SJSA1 (cell line): ENCODE measurements at regions not wholly inside any gene's neighbourhood (a gene's known extent, or its start where the extent isn't known, plus 50 kb on each side); places are given as distances from the start of the nearest gene placed in this dataset.

Source experiments
- DNase-seq, 2 experiments: peaks; one replicate each; pipeline ENCODE4 v3.0.0-alpha.2; 2015 to 2020; ENCODE audit warnings: low spot score in 2 of 2, low read depth in 1 of 2
- H3K27ac ChIP-seq: fragments of 250-450 bp; sonication (Bioruptor Pico); 2 replicates; pipeline ENCODE4 v1.5.1; 2020; ENCODE audit warnings: mild to moderate bottlenecking, moderate library complexity
- H3K27me3 ChIP-seq: fragments of 250-450 bp; sonication (Bioruptor Pico); replicated peaks from 2 replicates; pipeline ENCODE4 v1.5.1; 2020; ENCODE audit warnings: mild to moderate bottlenecking, moderate library complexity
- H3K36me3 ChIP-seq: fragments of 250-450 bp; sonication (Bioruptor Pico); 2 replicates; pipeline ENCODE4 v1.5.1; 2020; ENCODE audit warnings: mild to moderate bottlenecking
- H3K4me1 ChIP-seq: fragments of 250-450 bp; sonication (Bioruptor Pico); replicated peaks from 2 replicates; pipeline ENCODE4 v1.6.1; 2021; ENCODE audit warnings: mild to moderate bottlenecking
- H3K4me3 ChIP-seq: fragments of 250-450 bp; sonication (Bioruptor Pico); 2 replicates; pipeline ENCODE4 v1.5.1; 2020; ENCODE audit warnings: mild to moderate bottlenecking
- H3K9me3 ChIP-seq: fragments of 250-450 bp; sonication (Bioruptor Pico); replicated peaks from 2 replicates; pipeline ENCODE4 v1.5.1; 2020; ENCODE audit warnings: mild to moderate bottlenecking

DNA sequence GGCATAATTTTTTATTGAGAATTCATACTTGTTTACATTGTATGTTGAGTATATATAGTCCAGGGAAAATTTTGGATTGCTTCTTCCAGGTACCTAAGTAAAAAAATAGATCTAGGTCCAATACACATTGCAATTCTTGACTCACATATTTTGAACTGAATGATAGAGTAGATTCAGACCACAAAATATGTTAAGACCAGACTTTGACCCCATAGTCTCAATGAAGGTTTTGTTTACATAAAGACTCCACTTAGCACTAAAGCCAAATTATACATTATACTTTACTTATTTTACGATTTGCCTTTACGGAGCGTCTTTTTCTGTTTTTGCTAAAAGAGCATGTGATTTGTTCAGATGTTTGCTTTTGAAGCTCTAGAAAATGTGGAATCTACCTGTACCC is 144.1 kb upstream of the PTCHD4 start:
- Histone ChIP-seq H3K27me3 (no peaks in the 10 kb centered on the region; the same call in 1 of the 2 replicates), H3K4me1 (no peaks in the 10 kb centered on the region), H3K36me3 (no peaks in the 10 kb centered on the region), H3K9me3 (no peaks in the 10 kb centered on the region), H3K27ac (no peak overlapping the region), H3K4me3 (no peak overlapping the region)
- DNase-seq: no peak

DNA sequence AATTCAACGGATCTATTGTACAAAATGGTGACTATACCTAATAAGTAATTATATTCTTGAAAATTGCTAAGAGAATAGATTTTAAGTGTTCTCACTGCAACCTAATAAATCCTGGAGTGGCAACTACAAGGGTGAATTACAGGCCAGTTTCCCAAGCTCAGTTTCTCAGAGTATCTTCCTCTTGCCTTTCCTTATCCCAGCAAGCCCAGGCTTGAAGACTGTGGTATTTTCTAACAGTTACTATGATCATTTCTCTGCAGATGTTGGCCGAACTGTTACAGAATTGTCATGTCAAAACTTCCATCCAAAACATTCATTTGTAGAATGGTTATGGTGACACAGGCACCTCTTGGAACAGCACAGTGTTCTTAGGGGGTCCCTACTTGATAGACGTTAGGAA is 138.1 kb upstream of the PTCHD4 start:
- Histone ChIP-seq H3K27me3 (no peaks in the 10 kb centered on the region), H3K36me3 (no peaks in the 10 kb centered on the region), H3K4me3 (no peak overlapping the region), H3K27ac (no peak overlapping the region), H3K9me3 (no peaks in the 10 kb centered on the region), H3K4me1 (no peaks in the 10 kb centered on the region)
- DNase-seq: no peak

DNA sequence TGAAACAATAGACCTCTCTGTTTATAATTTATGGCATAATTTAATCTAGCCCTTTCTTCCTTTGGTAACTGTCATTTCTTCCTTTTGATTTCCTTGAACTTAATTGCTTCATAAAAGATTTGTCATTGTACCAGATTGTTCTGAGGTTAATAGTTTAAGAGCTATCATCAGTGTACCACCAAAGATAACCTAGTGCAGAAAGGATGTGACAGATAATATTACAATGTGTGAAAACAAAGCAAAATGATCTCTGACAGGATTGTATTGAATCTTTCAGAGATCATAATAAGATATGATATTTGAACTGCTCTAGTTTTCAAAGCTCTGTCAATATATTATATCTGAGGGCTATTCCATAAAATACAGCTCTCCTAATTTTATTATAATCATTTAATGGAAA is 132.1 kb upstream of the PTCHD4 start:
- Histone ChIP-seq H3K4me3 (no peak overlapping the region), H3K9me3 (no peaks in the 10 kb centered on the region), H3K27me3 (no peaks in the 10 kb centered on the region), H3K36me3 (no peaks in the 10 kb centered on the region), H3K27ac (no peak overlapping the region), H3K4me1 (no peaks in the 10 kb centered on the region)
- no peak for DNase-seq

DNA sequence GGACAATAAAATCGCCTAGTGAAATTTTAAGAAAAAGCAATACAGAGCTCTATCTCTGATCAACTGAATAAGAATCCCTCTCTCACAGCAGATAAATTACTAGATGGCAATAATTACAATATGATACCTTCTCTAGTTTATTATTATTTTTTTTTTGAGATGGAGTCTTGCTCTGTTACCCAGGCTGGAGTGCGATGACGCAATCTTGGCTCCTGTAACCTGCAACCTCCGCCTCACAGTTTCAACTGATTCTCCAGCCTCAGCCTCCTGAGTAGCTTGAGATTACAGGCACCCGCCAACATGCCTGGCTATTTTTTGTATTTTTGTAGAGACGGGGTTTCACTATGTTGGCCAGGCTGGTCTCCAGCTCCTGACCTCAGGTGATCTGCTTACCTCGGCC is 129.3 kb upstream of the PTCHD4 start:
- Histone ChIP-seq H3K27me3 (no peaks in the 10 kb centered on the region), H3K36me3 (no peaks in the 10 kb centered on the region), H3K4me1 (no peaks in the 10 kb centered on the region), H3K9me3 (no peaks in the 10 kb centered on the region; the same call in 1 of the 2 replicates), H3K4me3 (no peak overlapping the region), H3K27ac (no peak overlapping the region)
- no peak for DNase-seq

DNA sequence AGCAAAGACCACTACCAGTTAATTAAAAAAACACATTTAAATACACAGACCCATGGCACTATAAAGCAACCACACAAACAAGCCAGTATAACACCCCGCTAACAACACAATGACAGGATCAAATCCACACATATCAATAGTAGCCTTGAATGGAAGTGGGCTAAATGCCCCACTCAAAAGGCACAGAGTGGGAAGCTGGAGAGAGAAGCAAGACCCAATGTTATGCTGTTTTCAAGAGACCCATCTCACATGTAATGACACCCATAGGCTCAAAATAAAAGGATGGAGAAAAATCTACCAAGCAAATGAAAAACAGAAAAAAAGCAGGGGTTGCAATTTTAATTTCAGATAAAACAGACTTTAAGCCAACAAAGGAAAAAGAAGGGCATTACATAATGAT is 125.4 kb upstream of the PTCHD4 start:
- no peak for DNase-seq
- Histone ChIP-seq H3K4me1 (no peaks in the 10 kb centered on the region), H3K27me3 (no peaks in the 10 kb centered on the region), H3K4me3 (no peak overlapping the region), H3K36me3 (no peaks in the 10 kb centered on the region), H3K27ac (no peak overlapping the region), H3K9me3 (no peaks in the 10 kb centered on the region; the same call in 1 of the 2 replicates)

DNA sequence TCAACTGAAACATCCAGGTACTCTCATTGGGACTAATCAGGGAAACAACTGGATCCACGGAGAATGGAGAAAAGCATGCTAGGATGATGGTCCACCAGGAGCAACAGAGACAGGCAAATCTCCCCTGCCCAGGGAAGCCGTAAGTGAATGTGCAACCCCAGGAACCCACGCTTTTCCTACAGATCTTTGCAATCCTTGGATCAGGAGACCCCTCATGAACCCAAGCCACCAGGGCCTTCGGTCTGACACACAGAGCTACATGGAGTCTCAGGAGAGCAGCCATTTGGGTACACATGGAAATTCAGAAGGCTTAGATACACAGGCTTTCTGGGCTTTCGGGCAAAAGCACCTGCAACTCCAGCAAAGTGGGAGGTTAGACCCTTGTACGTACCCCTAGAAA is 122.1 kb upstream of the PTCHD4 start:
- H3K27ac ChIP-seq: no peak overlapping the region
- no peaks in the 10 kb centered on the region for H3K27me3 ChIP-seq
- no peak overlapping the region for H3K4me3 ChIP-seq
- no peaks in the 10 kb centered on the region for H3K36me3 ChIP-seq
- H3K9me3 ChIP-seq: no peaks in the 10 kb centered on the region; the same call in 1 of the 2 replicates
- no peaks in the 10 kb centered on the region for H3K4me1 ChIP-seq
- no peak for DNase-seq

DNA sequence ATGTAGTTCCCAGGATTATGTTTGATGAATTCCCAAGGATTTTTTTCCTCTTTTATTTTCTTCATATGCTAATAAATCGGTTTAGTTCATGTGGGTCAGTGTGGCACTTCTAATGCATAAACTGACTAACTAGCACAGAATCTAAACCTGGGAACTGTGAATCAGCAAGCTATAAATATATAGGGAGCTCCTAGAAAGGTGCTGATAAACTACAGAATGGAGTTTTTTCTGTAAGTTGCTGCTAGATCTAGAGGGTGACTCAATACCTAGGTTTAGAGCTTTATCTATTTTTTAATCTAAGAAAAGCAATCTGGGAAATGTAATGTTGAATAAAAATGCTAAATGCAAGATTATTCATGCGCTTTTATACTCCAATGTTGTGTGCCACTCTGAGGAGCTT is 118.8 kb upstream of the PTCHD4 start:
- H3K4me3 ChIP-seq: no peak overlapping the region
- no peaks in the 10 kb centered on the region for H3K36me3 ChIP-seq
- H3K27ac ChIP-seq: no peak overlapping the region
- DNase-seq: no peak
- no peaks in the 10 kb centered on the region for H3K9me3 ChIP-seq
- no peaks in the 10 kb centered on the region for H3K27me3 ChIP-seq
- H3K4me1 ChIP-seq: no peaks in the 10 kb centered on the region

DNA sequence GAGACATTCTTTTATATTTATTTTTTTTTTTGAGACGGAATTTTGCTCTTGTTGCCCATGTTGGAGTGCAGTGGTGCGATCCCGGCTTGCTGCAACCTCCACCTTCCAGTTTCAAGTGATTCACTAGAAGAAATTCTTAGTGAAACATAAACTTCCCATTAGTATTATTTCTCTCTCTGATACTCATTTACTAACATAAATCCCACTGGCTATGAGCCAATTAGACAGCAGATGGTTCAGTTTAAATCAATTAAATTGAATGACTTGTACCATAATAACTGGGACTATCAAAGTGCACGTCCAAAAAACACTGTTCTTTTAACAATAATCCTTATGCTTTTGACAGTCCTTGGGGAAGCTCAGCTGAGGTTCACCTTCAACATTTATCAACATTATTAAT is 111.2 kb upstream of the PTCHD4 start:
- H3K27me3 ChIP-seq: no peaks in the 10 kb centered on the region
- no peak overlapping the region for H3K4me3 ChIP-seq
- H3K4me1 ChIP-seq: no peaks in the 10 kb centered on the region
- H3K9me3 ChIP-seq: no peaks in the 10 kb centered on the region
- H3K27ac ChIP-seq: no peak overlapping the region
- DNase-seq: no peak
- H3K36me3 ChIP-seq: no peaks in the 10 kb centered on the region

DNA sequence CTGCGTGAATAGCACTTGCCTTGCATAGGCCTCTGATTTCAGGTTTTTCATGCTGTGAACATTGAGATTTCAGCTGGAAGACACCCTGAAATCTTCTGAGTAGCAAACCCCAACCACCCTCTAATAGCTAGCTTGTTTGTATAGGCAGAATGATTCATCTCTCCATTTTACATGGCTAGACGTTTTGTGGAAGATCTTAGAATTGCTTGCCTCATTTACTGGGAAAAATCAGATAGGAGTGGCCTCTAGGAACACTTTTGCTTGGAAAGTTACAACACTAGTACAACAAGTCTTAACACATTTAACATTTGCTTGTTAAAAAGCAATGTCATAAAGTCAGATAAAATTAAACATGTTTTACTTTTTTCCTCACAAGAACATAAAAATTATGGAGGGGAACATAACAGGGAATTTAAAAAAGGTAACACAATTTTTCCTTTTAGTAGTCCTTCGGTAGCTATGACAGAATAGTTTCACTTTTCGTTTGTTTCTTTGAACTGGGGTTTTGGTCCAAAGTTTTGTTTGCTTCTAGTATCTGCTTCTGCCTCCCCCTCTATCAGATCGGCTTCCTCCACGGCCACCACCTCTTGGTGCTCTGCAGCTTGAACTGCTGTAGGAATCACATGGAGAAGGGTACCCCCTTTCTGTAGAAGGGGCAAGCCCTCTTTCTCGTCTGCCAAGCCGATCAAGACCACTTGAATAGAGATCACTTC is 102.2 kb upstream of the PTCHD4 start:
- no peaks in the 10 kb centered on the region; the same call in 1 of the 2 replicates for H3K9me3 ChIP-seq
- no peaks in the 10 kb centered on the region for H3K27me3 ChIP-seq
- no peak overlapping the region for H3K27ac ChIP-seq
- no peak for DNase-seq
- H3K4me1 ChIP-seq: no peaks in the 10 kb centered on the region
- H3K4me3 ChIP-seq: no peak overlapping the region
- no peaks in the 10 kb centered on the region for H3K36me3 ChIP-seq

DNA sequence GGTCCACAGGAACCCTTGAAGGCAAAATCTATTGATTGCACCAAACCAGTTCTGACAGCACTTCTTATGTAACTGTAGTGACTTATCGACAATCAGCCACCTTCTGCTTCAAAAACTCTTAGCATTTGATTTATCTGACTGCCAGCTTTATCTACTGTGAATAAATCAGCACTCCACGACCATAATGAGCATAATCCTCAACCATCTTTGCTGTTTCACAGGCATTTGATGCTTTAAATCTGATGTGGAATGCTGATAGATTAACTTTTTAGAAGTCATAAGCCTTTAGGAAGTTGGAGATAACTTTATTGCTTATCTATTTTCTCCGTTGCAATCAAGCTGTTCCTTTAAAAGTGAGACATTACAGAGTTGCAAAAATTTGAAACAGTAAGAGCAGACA is 101.5 kb upstream of the PTCHD4 start:
- no peaks in the 10 kb centered on the region; the same call in 1 of the 2 replicates for H3K9me3 ChIP-seq
- no peaks in the 10 kb centered on the region for H3K36me3 ChIP-seq
- H3K4me1 ChIP-seq: no peaks in the 10 kb centered on the region
- no peak for DNase-seq
- no peak overlapping the region for H3K4me3 ChIP-seq
- H3K27ac ChIP-seq: no peak overlapping the region
- no peaks in the 10 kb centered on the region for H3K27me3 ChIP-seq

DNA sequence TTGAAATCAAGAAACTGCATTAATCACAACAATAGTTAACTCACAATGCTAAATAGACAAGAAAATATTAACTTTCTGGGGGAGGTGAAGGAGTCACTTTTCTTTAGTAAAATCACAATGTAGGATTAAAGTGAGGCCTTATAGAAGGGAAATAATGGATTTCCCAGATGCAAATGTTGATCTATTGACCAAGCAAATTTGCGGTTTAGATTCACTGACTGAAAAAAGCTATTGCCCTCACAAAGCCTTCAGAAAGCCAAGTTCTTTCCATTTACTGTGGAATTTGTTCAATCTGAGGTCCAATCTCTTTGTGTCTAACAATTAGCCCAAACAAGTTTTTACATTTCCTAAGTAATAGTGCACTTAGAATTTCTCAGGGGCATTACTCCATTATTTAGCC is 95.1 kb upstream of the PTCHD4 start:
- no peak overlapping the region for H3K4me3 ChIP-seq
- no peaks in the 10 kb centered on the region for H3K36me3 ChIP-seq
- no peaks in the 10 kb centered on the region for H3K27me3 ChIP-seq
- no peak for DNase-seq
- H3K27ac ChIP-seq: no peak overlapping the region
- no peaks in the 10 kb centered on the region for H3K4me1 ChIP-seq
- no peaks in the 10 kb centered on the region; the same call in 1 of the 2 replicates for H3K9me3 ChIP-seq

DNA sequence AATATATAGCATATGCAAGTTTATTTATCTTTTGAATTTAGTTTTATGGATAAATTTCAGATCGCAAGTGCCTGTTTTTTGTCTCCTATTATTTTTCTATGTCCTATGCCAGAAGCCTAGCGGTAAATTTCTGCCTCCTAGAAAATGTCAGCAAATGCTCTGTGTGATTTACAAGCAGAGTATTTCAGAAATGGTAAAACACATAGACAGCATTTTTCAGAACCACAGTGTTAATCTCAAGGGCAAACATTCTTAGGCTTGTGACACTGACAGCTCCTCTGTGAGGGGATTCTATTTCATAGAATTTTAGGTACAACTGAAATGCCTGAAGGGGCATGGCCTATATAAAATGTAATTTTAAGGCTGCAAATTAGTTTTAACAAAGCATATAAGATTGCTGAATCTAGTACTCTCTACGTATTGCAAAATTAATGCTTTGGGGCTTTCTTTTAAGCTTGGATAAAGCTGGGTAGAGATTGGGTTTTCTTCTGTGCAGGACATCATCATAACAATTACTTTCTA is 89.9 kb upstream of the PTCHD4 start:
- Histone ChIP-seq H3K4me1 (no peaks in the 10 kb centered on the region), H3K36me3 (no peaks in the 10 kb centered on the region), H3K27me3 (no peaks in the 10 kb centered on the region), H3K4me3 (no peak overlapping the region), H3K9me3 (no peaks in the 10 kb centered on the region), H3K27ac (no peak overlapping the region)
- no peak for DNase-seq

DNA sequence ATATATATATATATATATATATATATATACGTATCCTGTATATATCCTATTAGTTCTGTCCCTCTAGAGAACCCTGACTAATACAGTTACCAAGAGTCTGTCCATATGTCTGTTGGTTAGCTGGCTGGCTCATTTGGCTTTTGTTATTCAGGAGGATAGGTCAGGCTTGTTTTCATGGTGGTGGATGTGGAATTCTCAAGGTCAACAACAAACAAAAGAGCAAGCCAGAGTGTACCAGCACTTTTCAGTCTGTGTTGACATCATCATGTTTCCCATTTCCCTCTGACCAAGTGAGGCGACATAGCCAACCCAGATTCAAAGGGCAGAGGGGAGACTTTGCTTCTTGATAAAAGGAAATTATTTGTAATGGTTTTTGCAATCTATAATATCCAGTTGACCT is 88.5 kb upstream of the PTCHD4 start:
- no peak for DNase-seq
- H3K36me3 ChIP-seq: no peaks in the 10 kb centered on the region

DNA sequence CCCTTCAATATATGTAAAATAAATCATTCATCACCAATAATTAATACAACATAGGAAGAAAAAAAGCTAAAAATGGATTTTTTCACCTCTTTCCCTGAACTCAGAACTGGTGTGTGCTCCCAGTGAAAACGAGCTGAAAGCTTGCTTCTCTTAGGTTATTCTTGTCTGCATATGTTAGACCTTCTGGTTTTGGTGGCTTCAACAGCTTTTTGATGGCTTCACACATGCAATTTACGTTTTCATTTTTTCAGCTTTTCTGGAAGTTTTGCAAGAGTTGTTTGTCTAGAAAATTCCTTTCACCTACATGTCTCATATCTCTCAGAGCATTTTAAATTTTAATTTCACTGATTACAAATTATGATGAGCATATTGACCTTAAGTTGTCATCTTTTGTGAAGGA is 86.9 kb upstream of the PTCHD4 start:
- no peaks in the 10 kb centered on the region for H3K36me3 ChIP-seq
- H3K27me3 ChIP-seq: no peaks in the 10 kb centered on the region
- H3K4me1 ChIP-seq: no peaks in the 10 kb centered on the region
- no peak overlapping the region for H3K27ac ChIP-seq
- no peaks in the 10 kb centered on the region for H3K9me3 ChIP-seq
- no peak for DNase-seq
- no peak overlapping the region for H3K4me3 ChIP-seq

More for the DNA sequence above, 88.5 kb upstream of the PTCHD4 start:
- H3K4me3 ChIP-seq: no peak overlapping the region
- no peaks in the 10 kb centered on the region for H3K9me3 ChIP-seq
- H3K27ac ChIP-seq: no peak overlapping the region
- H3K27me3 ChIP-seq: no peaks in the 10 kb centered on the region
- H3K4me1 ChIP-seq: no peaks in the 10 kb centered on the region
